K562 (cell line): ENCODE measurements at regions not wholly inside any gene's neighbourhood (a gene's known extent, or its start where the extent isn't known, plus 50 kb on each side); places are given as distances from the start of the nearest gene placed in this dataset.

Experiments
- ARHGAP35 ChIP-seq: fragments of 450-650 bp; IDR thresholded peaks from 2 replicates; pipeline ENCODE4 v1.6.1; 2018; ENCODE audit not compliant: partially characterized antibody
- CC2D1A ChIP-seq: fragments of 450-650 bp; IDR thresholded peaks from 2 replicates; pipeline ENCODE4 v1.6.1; 2017; ENCODE audit warnings: mild to moderate bottlenecking
- COPS2 ChIP-seq: fragments of 450-650 bp; conservative IDR thresholded peaks from 2 replicates; pipeline ENCODE4 v1.6.1; 2016; ENCODE audit warnings: mild to moderate bottlenecking, moderate library complexity
- CREM ChIP-seq: IDR thresholded peaks from 2 replicates; pipeline ENCODE4 v1.6.1; 2014; ENCODE audit warnings: antibody characterized with exemption, low read depth
- CTBP1 ChIP-seq: fragments of 450-650 bp; IDR thresholded peaks from 2 replicates; pipeline ENCODE4 v1.6.1; 2016; ENCODE audit warnings: borderline replicate concordance
- CXXC5 ChIP-seq: fragments of 250-450 bp; sonication (Bioruptor Pico); IDR thresholded peaks from 2 replicates; pipeline ENCODE4 v1.8.0; 2022; ENCODE audit warnings: inconsistent platforms, mild to moderate bottlenecking, moderate library complexity
- DACH1 ChIP-seq: fragments of 450-650 bp; IDR thresholded peaks from 2 replicates; pipeline ENCODE4 v1.6.1; 2018; ENCODE audit not compliant: partially characterized antibody
- ETS2 ChIP-seq: IDR thresholded peaks from 2 replicates; pipeline ENCODE4 v1.6.1; 2016; ENCODE audit warnings: borderline replicate concordance, missing genetic modification characterization, mild to moderate bottlenecking, moderate library complexity, missing compliant biosample characterization; ENCODE audit not compliant: poor library complexity, severe bottlenecking
- ETV5 ChIP-seq: sonication (generic); formaldehyde crosslinking; IDR thresholded peaks from 2 replicates; pipeline ENCODE4 v1.4.0; 2020; ENCODE audit warnings: low read depth, mild to moderate bottlenecking, missing genetic modification reagents
- MIER1 ChIP-seq: fragments of 450-650 bp; IDR thresholded peaks from 2 replicates; pipeline ENCODE4 v1.6.1; 2016; ENCODE audit warnings: antibody characterized with exemption, mild to moderate bottlenecking, low read depth
- MTF1 ChIP-seq: fragments of 250-450 bp; sonication (Bioruptor Pico); IDR thresholded peaks from 2 replicates; pipeline ENCODE4 v1.9.0; 2021; ENCODE audit warnings: moderate library complexity, mild to moderate bottlenecking, inconsistent platforms, borderline replicate concordance
- NCOA2 ChIP-seq, 2 experiments: fragments of 450-650 bp; IDR thresholded peaks; 2 replicates each; pipeline ENCODE4 v1.6.1; 2018; ENCODE audit warnings: mild to moderate bottlenecking in 2 of 2, moderate library complexity in 1 of 2; ENCODE audit not compliant: partially characterized antibody in 2 of 2
- NFYB ChIP-seq: IDR thresholded peaks from 2 replicates; pipeline ENCODE4 v1.6.1; 2011; ENCODE audit warnings: mild to moderate bottlenecking, moderate library complexity; ENCODE audit not compliant: insufficient read length; ENCODE audit errors: extremely low read depth
- NR2F6 ChIP-seq: fragments of 450-650 bp; formaldehyde crosslinking; IDR thresholded peaks from 2 replicates; pipeline ENCODE4 v1.4.0; 2020; ENCODE audit warnings: mild to moderate bottlenecking
- NR3C1 ChIP-seq: sonication (generic); formaldehyde crosslinking; IDR thresholded peaks from 2 replicates; pipeline ENCODE4 v1.8.1; 2022; ENCODE audit warnings: missing genetic modification reagents
- POLR2A ChIP-seq: fragments of 450-650 bp; conservative IDR thresholded peaks from 2 replicates; pipeline ENCODE4 v1.6.1; 2016
- POLR3A ChIP-seq: IDR thresholded peaks from 2 replicates; pipeline ENCODE4 v1.6.1; 2011; ENCODE audit warnings: borderline replicate concordance, mild to moderate bottlenecking, moderate library complexity; ENCODE audit not compliant: insufficient read length, insufficient read depth; ENCODE audit errors: extremely low read depth
- RBFOX2 ChIP-seq: fragments of 200-400 bp; formaldehyde crosslinking; IDR thresholded peaks from 2 replicates; pipeline ENCODE4 v1.6.1; 2017; ENCODE audit warnings: low read depth, mild to moderate bottlenecking, low read length, moderate library complexity
- SREBF1 ChIP-seq: fragments of 150-350 bp; IDR thresholded peaks from 2 replicates; pipeline ENCODE4 v1.6.1; 2014; ENCODE audit warnings: antibody characterized with exemption, low read depth, low read length, borderline replicate concordance
- SRSF1 ChIP-seq: fragments of 200-400 bp; formaldehyde crosslinking; IDR thresholded peaks from 2 replicates; pipeline ENCODE4 v1.6.1; 2017; ENCODE audit warnings: mild to moderate bottlenecking, low read depth, low read length, moderate library complexity
- TAL1 ChIP-seq: fragments of 450-650 bp; IDR thresholded peaks from 2 replicates; pipeline ENCODE4 v1.6.1; 2016; ENCODE audit warnings: mild to moderate bottlenecking
- ZNF165 ChIP-seq: fragments of 250-450 bp; sonication (Bioruptor Pico); IDR thresholded peaks from 2 replicates; pipeline ENCODE4 v1.4.0; 2020; ENCODE audit warnings: borderline replicate concordance
- ZNF175 ChIP-seq: fragments of 200-800 bp; sonication (Bioruptor generic); IDR thresholded peaks from 2 replicates; pipeline ENCODE4 v1.6.1; 2016; ENCODE audit warnings: low read depth, mild to moderate bottlenecking, missing genetic modification characterization, missing compliant biosample characterization
- ZSCAN32 ChIP-seq: fragments of 450-650 bp; formaldehyde crosslinking; IDR thresholded peaks from 2 replicates; pipeline ENCODE4 v1.4.0; 2020; ENCODE audit warnings: mild to moderate bottlenecking, moderate library complexity
- TF ChIP-seq, protein P1 (sequence below): sonication (generic); formaldehyde crosslinking; IDR thresholded peaks from 2 replicates; pipeline ENCODE4 v1.8.0; 2022; ENCODE audit warnings: missing genetic modification reagents, mild to moderate bottlenecking, borderline replicate concordance

- TF ChIP-seq, protein P1, sequence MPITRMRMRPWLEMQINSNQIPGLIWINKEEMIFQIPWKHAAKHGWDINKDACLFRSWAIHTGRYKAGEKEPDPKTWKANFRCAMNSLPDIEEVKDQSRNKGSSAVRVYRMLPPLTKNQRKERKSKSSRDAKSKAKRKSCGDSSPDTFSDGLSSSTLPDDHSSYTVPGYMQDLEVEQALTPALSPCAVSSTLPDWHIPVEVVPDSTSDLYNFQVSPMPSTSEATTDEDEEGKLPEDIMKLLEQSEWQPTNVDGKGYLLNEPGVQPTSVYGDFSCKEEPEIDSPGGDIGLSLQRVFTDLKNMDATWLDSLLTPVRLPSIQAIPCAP (CRISPR knock-in tag), result no peak
- no peak for TF ChIP-seq POLR2A
- TF ChIP-seq COPS2, result no peak
- TF ChIP-seq NFYB, result no peak
- TF ChIP-seq CC2D1A, result no peak
- TF ChIP-seq MTF1 (CRISPR knock-in tag), result no peak
- no peak for TF ChIP-seq ARHGAP35
- TF ChIP-seq ZSCAN32, result no peak
- no peak for TF ChIP-seq DACH1
- no peak for TF ChIP-seq POLR3A
- TF ChIP-seq RBFOX2, result no peak
- no peak for TF ChIP-seq CREM
- no peak for TF ChIP-seq ZNF175 (CRISPR knock-in tag)
- TF ChIP-seq NR2F6, result no peak
- TF ChIP-seq NR3C1 (CRISPR knock-in tag), result no peak
- TF ChIP-seq SRSF1, result no peak
- TF ChIP-seq ETS2, result no peak
- TF ChIP-seq CTBP1, result no peak
- TF ChIP-seq NCOA2 (IDR thresholded peaks at IDR 0.05; ENCODE audit: partially characterized antibody in 2 of 2), result no peak
- no peak for TF ChIP-seq ZNF165 (CRISPR knock-in tag)
- no peak for TF ChIP-seq MIER1
- TF ChIP-seq CXXC5 (CRISPR knock-in tag), result no peak
- no peak for TF ChIP-seq ETV5 (CRISPR knock-in tag)
- peak; percentile 73 for TF ChIP-seq TAL1
- no peak for TF ChIP-seq SREBF1
These were observed 53.1 kb downstream of the RESF1 start (continued) for GRCh38 chr12:32012249-32012785.
